UCSD-AML1 (cell line): ENCODE measurements at regions not wholly inside any gene's neighbourhood (a gene's known extent, or its start where the extent isn't known, plus 50 kb on each side); places are given as distances from the start of the nearest gene placed in this dataset.
"Not testable (repeated sequence)": the region's sequence is repeated elsewhere in the genome, so short reads cannot be mapped to it uniquely, and the experiment has no call there.

Source experiments
- DNase-seq: peaks from one replicate; lab custom pipeline; 2025; ENCODE audit not compliant: unreplicated experiment; lab: John Stamatoyannopoulos, UW

DNA sequence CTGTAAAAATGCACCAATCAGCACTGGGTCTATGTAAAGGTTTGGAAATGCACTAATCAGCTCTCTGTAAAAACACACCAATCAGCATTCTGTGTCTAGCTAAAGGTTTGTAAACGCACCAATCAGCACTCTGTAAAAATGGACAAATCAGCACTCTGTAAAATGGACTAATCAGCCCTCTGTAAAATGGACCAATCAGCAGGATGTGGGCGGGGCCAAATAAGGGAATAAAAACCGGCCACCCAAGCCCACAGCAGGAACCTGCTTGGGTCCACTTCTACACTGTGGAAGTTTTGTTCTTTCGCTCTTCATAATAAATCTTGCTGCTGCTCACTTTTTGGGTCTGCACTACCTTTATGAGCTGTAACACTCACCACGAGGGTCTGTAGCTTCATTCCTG is 101.0 kb downstream of the SMC2 start:
- DNase-seq: not testable (repeated sequence)

GRCh38 chr9:104200456-104200994 is 106.4 kb downstream of the SMC2 start:
- DNase-seq: no peak

DNA sequence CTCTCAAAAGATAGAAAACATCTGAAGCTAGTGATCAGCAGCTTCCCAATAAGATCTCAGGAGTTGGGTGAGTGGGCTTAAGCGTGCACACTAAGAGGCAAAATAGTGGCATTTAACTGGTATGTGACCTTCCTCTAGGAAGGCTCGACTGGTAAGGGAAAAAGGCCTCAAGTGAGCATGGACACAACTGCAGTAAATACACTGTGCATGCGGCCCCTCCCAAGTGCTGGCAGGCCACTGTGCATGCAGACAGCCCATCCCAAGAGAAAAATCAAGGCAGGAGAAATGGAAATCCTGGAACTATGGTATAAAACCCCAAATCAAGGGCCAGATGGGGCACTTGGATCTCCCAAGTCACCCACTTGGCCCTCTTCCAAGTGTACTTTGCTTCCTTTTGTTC is 112.7 kb downstream of the SMC2 start:
- no peak for DNase-seq

DNA sequence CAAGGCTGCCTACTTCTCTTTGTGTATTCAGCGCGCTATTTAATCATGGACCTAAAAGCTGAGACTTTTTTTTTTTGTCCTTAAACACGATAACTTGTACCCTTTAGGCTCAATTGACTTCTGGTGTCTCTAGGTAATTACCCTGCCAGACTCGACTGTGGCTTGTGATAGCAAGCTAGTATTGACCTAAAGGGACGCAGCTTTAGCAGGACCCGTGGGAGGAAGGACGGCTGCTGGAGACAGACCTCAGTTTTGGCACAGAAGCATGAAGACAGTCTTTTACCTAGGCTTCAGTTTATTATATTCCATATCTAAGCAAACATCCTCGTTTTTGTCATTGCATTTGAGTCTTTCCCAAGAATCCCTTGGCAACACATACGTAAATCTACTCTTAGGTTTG is 115.3 kb downstream of the SMC2 start:
- DNase-seq: no peak

- DNase-seq: no peak
Observed at GRCh38 chr9:104227108-104227507, 133.0 kb downstream of the SMC2 start.

DNA sequence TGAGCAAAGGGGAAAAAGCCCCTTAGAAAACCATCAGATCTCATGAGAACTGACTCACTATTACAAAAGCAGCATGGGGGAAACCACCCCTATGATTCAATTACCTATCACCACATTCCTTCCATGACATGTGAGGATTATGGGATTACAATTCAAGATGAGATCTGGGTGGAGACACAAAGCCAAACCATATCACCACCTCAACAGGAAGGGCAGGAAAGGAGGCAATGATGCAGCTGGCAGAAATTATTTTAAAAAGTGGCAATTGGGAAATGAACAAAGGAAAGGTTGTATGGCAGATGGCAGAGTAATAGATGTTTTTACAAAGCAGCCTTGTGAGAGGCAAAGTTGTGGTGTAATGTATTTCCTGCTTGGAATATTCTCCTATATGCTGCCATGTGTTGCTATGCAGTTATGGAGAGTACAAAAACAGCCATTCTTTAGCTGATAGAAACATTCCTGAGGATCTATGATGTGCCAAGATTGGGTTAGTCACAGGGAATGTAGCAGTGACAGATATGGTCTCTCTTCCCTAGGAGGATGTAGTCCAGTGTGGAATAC is 138.8 kb downstream of the SMC2 start:
- no peak for DNase-seq

DNA sequence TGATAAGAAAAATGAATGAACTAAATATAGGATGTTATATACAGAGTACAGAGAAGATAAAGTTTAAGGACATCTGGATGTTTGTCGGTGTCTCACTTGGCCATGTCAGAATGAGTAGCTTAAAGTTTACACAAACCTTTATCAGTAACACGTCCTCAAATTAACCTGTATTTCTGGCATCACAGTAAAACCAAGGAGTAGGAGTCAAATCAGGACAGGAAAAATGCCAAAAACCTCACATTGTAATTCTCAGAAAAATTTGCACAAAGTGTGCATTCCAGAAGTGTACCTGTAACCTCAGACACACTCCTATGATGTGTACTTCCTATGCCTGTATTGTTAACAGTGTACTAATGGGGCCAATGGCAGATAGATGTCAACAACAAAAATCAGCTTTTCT is 139.3 kb downstream of the SMC2 start:
- DNase-seq: no peak

DNA sequence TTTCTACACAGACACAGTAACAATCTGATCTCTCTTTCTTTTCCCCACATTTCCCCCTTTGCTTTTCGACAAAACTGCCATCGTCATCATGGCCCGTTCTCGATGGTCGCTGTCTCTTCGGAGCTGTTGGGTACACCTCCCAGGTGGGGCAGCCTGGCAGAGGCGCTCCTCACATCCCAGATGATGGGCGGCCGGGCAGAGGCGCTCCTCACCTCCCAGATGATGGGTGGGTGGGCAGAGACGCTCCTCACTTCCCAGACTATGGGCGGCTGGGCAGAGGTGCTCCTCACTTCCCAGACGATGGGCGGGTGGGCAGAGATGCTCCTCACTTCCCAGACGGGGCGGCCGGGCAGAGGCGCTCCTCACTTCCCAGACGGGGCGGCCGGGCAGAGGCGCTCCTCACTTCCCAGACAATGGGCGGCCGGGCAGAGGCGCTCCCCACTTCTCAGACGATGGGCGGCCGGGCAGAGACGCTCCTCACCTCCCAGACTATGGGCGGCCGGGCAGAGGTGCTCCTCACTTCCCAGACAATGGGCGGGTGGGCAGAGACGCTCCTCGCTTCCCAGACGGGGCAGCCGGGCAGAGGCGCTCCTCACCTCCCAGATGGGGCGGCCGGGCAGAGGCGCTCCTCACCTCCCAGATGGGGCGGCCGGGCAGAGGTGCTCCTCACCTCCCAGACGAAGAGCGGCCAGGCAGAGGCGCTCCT is 140.7 kb downstream of the SMC2 start:
- not testable (repeated sequence) for DNase-seq

DNA sequence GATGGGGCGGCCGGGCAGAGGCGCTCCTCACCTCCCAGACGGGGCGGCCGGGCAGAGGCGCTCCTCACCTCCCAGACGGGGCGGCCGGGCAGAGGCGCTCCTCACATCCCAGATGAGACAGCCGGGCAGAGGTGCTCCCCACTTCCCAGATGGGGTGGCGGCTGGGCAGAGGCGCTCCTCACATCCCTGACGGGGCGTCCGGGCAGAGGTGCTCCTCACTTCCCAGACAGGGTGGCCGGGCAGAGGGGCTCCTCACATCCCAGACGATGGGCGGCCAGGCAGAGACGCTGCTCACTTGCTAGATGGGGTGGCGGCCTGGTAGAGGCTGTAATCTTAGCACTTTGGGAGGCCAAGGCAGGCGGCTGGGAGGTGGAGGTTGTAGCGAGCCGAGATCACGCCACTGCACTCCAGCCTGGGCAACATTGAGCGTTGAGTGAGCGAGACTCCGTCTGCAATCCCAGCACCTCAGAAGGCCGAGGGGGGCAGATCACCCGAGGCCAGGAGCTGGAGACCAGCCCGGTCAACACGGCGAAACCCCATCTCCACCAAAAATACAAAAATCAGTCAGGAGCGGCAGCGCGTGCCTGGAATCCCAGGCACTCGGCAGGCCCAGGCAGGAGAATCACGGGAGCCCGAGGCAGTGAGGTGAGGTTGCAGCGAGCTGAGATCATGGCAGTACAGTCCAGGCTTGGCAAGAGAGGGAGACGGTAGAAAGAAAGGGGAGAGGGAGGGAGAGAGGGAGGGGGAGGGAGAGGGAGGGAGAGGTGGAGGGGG is 141.4 kb downstream of the SMC2 start:
- DNase-seq: not testable (repeated sequence)

DNA sequence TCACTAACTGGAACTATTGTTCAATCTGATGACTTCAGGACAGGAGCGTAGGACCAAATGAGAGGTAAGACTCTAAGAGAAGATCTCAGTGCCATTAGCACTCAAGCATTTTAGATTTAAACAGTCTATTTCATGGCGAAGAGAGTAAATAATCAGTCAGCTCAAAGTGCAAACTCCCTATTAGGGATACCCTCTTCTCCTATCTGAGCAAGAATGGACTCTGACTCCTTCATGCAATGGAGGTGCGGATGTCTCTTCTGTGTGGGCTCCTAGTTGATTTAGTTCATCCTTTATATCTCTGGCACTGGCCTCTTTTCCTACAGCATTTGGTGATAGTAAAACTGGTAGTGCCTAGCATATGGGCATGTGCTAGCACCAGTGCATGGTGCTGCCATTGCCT is 144.6 kb downstream of the SMC2 start:
- no peak for DNase-seq

DNA sequence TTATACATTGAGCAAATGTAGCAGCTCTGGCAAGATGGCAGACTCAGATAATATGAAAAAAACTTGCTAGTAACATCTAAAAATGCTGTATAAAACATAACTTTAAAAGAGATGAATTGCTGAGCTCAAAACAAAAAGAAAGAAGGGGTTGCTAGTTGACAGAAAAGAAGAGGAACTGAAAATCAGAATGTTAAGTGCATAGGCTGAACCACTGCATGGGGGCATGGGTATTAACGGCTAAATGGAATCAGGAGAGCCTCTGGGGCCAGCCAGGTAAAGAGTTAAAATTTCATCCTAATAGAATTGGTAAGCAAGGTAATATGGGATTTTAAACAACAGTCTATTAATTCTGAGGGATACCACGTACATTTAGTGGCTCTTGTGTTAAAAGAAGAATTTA is 146.8 kb downstream of the SMC2 start:
- DNase-seq: no peak

- DNase-seq: no peak
Observed at GRCh38 chr9:104245925-104246324, 151.8 kb downstream of the SMC2 start.

GRCh38 chr9:104247899-104248460 is 153.9 kb downstream of the SMC2 start:
- DNase-seq: no peak

DNA sequence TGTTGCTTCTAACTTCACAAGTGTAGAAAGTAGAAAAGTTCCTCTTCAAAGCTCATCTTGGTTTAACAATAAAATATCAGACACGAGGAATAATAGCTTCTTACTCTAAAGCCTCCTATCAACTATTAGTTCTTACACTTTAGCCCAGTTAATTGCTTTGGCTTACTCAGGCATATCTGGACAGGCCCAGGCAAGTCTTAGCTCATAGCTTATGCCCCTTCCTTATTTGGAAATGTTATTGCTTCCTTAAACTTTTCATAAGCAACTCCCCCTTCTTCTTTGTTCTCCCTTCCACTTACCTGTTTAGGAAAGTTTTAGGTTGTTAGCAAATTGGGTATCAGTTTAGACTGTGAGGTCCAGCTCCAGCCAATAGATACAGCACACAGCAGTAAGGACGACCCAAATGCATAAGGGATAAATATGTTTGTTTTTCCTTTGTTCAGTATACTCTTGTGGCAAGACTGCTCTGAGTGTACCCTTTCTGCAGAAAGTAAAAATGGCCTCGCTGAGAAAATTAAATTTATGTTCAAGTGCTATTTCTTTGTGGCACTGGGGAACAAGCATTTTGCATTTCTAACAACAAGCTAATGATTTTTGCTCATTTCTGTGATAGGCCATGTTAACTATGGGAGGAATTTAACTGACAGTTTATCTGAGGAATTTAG is 162.1 kb downstream of the SMC2 start:
- DNase-seq: no peak

DNA sequence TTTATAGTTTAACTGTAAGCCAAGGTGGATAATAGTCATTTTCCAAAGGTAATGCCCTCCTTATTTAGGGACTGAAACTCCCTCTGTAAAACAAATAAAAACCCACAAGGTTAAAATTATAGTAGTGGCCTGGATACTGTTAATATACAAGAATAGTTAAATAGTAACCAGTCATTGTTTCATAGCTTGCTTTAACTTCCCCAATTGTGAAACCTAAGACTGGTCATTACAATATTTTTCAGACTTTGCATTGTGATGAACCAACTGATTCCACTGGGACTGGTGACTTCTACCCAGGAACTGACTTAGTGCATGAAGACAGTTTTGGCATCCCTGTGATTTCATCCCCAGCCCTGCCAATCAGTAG is 162.6 kb downstream of the SMC2 start:
- no peak for DNase-seq

DNA sequence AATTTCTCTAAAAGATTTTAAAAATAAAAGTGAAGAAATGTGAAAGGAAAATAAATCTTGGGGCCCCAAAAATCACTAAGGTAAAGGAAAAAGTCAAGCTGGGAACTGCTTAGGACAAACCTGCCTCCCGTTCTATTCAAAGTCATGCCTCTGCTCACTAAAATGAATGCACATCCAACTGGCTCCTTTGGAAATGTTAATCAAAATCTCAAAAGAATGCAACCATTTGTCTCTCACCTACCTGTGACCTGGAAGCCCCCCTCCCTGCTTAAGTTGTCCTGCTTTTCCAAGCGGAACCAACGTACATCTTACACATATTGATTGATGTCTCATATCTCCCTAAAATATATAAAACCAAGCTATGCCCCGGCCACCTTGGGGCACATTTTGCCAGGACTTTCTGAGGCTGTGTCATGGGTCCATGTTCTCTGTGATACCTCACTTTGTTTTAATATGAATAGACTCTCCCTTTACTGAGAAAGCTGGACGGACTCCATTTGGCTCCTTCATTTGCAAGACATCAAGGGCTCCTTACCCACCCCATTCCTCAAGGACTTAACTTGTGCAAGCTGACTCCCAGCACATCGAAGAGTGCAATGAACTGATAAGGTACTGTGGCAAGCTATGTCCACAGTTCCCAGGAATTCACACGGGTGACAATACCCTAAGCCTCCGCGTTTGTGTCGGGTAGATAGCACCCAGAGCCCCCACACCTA is 164.3 kb downstream of the SMC2 start:
- DNase-seq: no peak

DNA sequence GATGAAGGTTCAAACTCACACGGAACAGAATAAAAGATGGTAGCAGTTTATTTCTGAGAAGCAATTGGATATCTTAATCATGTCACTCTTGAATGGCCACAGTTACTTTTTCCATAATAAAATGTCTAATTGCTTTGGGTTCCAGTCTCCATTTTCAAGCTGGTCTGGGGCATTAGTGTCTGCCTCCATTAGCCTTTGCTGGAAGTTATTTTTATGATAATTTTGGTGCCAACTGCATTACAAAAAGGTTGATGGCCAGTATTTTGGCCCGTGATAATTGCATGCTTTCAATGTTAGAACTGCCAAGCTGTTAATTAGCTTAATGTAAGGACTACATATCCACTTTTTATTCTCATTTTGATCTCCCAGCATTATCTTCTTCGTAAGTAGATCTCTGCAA is 165.9 kb downstream of the SMC2 start:
- no peak for DNase-seq

- DNase-seq: no peak
Observed at GRCh38 chr9:104263942-104264341, 169.8 kb downstream of the SMC2 start.

- DNase-seq: no peak
Observed at GRCh38 chr9:104264431-104264830, 170.3 kb downstream of the SMC2 start.

DNA sequence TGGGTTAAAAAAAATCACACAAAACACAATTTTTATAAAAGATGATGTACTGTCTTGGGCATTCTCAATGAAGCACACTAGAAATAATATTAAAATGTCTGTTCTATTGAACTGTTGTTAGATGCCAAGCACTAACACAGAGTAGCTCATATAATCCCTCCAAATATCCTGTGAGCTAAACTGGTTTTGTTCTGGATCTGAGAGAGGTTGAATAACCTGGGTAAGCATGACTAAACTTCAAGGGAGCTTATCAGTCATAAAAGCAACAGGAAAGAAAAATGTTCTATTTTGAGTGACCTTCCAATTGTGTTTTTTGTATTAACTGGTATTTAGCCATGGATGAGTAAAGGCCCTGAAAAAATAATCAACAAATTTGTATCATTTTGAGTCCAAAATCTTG is 175.3 kb downstream of the SMC2 start:
- DNase-seq: no peak
